KMS-11 (cell line): ENCODE measurements at regions not wholly inside any gene's neighbourhood (a gene's known extent, or its start where the extent isn't known, plus 50 kb on each side); places are given as distances from the start of the nearest gene placed in this dataset.

Source experiments
- H2AFZ ChIP-seq: fragments of 200-600 bp; sonication (generic); 2 replicates; pipeline ENCODE4 v1.6.1; 2016; ENCODE audit warnings: antibody characterized with exemption, mixed run types, low read depth
- H3K27ac ChIP-seq: fragments of 200-600 bp; sonication (generic); 2 replicates; pipeline ENCODE4 v1.6.1; 2016; ENCODE audit warnings: mild to moderate bottlenecking, mixed run types
- H3K27me3 ChIP-seq: fragments of 200-600 bp; sonication (generic); 2 replicates; pipeline ENCODE4 v1.6.1; 2017; ENCODE audit warnings: mild to moderate bottlenecking, low read depth, mixed run types, moderate library complexity; ENCODE audit not compliant: insufficient read depth
- H3K36me3 ChIP-seq: fragments of 200-600 bp; sonication (generic); 2 replicates; pipeline ENCODE4 v1.6.1; 2017; ENCODE audit warnings: mild to moderate bottlenecking, mixed run types; ENCODE audit not compliant: insufficient read depth
- H3K4me1 ChIP-seq: fragments of 200-600 bp; sonication (generic); 2 replicates; pipeline ENCODE4 v1.6.1; 2016; ENCODE audit warnings: mild to moderate bottlenecking, low read depth, mixed run types; ENCODE audit not compliant: poor library complexity, severe bottlenecking
- H3K4me2 ChIP-seq: fragments of 200-600 bp; sonication (generic); 2 replicates; pipeline ENCODE4 v1.7.0; 2016; ENCODE audit warnings: mild to moderate bottlenecking, mixed run types
- H3K4me3 ChIP-seq: fragments of 200-600 bp; sonication (generic); IDR thresholded peaks from 2 replicates; pipeline ENCODE4 v1.6.1; 2017; ENCODE audit warnings: low read depth, low read length, mixed read lengths; ENCODE audit not compliant: insufficient read depth
- H3K79me2 ChIP-seq: fragments of 200-600 bp; sonication (generic); 2 replicates; pipeline ENCODE4 v1.6.1; 2016; ENCODE audit warnings: low read depth, mixed run types; ENCODE audit not compliant: insufficient read depth
- H3K9ac ChIP-seq: fragments of 200-600 bp; sonication (generic); 2 replicates; pipeline ENCODE4 v1.6.1; 2016; ENCODE audit warnings: mild to moderate bottlenecking, mixed run types
- H4K20me1 ChIP-seq: fragments of 200-600 bp; sonication (generic); 2 replicates; pipeline ENCODE4 v1.6.1; 2016; ENCODE audit warnings: mild to moderate bottlenecking, mixed run types; ENCODE audit not compliant: insufficient read depth
- CTCF ChIP-seq: fragments of 200-600 bp; sonication (generic); conservative IDR thresholded peaks from 2 replicates; pipeline ENCODE4 v1.6.1; 2017; ENCODE audit warnings: low read depth, mild to moderate bottlenecking, antibody characterized with exemption, low read length, moderate library complexity, mixed read lengths

DNA sequence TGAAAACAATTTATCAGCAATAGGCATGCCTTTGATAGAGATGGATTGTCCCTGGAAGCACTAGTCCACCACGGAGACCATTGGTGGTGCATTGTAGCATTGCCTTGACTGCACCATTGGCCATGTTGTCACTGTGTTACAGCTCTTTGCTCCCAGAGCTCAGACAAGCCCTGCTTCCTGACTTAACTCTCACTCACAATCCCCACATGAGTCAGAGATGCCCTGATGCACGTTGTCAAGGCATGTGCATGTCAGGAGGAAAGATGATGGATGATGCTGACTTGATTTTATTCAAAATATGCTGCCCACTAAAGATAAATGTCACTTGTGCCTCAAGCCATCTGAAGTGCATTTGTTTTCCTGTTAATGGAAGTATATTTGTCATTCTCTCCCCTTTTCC, 266.1 kb downstream of the ARRDC4 start:
- no peak overlapping the region for H3K4me2 ChIP-seq
- no peak overlapping the region for H3K4me3 ChIP-seq
- H4K20me1 ChIP-seq, result no peaks in the 10 kb centered on the region
- H3K79me2 ChIP-seq, result no peaks in the 10 kb centered on the region
- TF ChIP-seq CTCF, result no peak
- H3K36me3 ChIP-seq, result no peaks in the 10 kb centered on the region
- H3K27ac ChIP-seq, result no peak overlapping the region
- H3K27me3 ChIP-seq, result no peaks in the 10 kb centered on the region
- no peak overlapping the region for H3K9ac ChIP-seq
- no peaks in the 10 kb centered on the region for H3K4me1 ChIP-seq
- no peak overlapping the region for H2AFZ ChIP-seq

DNA sequence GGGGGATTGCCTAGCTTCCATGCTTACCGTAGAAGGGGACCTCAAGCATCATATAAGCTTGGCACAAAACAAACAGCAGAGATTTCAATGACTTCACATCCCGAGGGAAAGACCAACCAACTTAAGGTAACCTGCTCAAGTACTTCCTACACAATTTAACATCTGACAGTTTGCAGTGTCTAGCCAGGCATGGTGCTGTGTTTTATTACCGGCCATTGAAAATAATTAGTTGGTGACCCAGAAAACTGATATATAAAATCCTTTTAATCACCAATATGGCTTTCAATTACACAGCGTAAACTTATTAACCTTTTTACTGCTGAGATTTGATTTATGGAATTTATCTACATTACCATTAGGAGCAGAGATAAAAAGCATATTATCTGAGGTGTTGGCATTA, 268.3 kb downstream of the ARRDC4 start:
- no peaks in the 10 kb centered on the region for H3K4me1 ChIP-seq
- no peaks in the 10 kb centered on the region for H3K79me2 ChIP-seq
- H4K20me1 ChIP-seq, result no peaks in the 10 kb centered on the region
- TF ChIP-seq CTCF, result no peak
- H3K4me3 ChIP-seq, result no peak overlapping the region
- H3K36me3 ChIP-seq, result no peaks in the 10 kb centered on the region
- no peaks in the 10 kb centered on the region for H3K27me3 ChIP-seq
- H3K9ac ChIP-seq, result no peak overlapping the region
- no peak overlapping the region for H3K27ac ChIP-seq
- H2AFZ ChIP-seq, result no peak overlapping the region
- no peak overlapping the region for H3K4me2 ChIP-seq

DNA sequence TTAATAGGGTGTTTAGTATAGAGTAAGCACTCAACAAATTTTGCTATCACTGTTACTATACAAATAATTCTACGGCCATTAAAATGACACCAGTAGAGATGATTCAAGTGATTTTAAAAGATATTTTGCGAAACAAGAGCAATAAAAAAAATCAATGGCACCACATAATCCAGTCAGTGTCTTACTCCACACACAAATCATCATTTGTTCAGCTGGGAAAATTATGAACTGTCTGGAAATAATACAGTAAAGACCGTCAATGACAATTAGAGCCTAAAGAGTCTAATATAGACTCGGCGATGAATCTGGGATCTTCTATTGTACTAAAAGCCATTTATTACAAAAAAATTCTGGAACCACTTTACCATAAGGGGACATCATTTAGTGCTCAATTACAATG, 270.5 kb downstream of the ARRDC4 start:
- no peak overlapping the region for H3K27ac ChIP-seq
- no peaks in the 10 kb centered on the region for H4K20me1 ChIP-seq
- no peak overlapping the region for H2AFZ ChIP-seq
- no peak for TF ChIP-seq CTCF
- no peaks in the 10 kb centered on the region for H3K36me3 ChIP-seq
- H3K79me2 ChIP-seq, result no peaks in the 10 kb centered on the region
- no peak overlapping the region for H3K4me2 ChIP-seq
- no peaks in the 10 kb centered on the region for H3K4me1 ChIP-seq
- H3K4me3 ChIP-seq, result no peak overlapping the region
- no peaks in the 10 kb centered on the region for H3K27me3 ChIP-seq
- H3K9ac ChIP-seq, result no peak overlapping the region

GRCh38 chr15:98231696-98232440, 271.4 kb downstream of the ARRDC4 start:
- no peak overlapping the region for H3K9ac ChIP-seq
- no peaks in the 10 kb centered on the region for H3K4me1 ChIP-seq
- H3K4me3 ChIP-seq, result no peak overlapping the region
- no peaks in the 10 kb centered on the region for H3K27me3 ChIP-seq
- no peak for TF ChIP-seq CTCF
- H3K27ac ChIP-seq, result no peak overlapping the region
- no peak overlapping the region for H3K4me2 ChIP-seq
- no peaks in the 10 kb centered on the region for H4K20me1 ChIP-seq
- no peaks in the 10 kb centered on the region for H3K79me2 ChIP-seq
- H3K36me3 ChIP-seq, result no peaks in the 10 kb centered on the region
- H2AFZ ChIP-seq, result no peak overlapping the region
